ENCODE measurements at regions not wholly inside any gene's neighbourhood (a gene's known extent, or its start where the extent isn't known, plus 50 kb on each side); places are given as distances from the start of the nearest gene placed in this dataset.

- Histone ChIP-seq H3K27me3 (replicated peaks in 1 of 4; ENCODE audit: control extremely low read depth in 1 of 4, control insufficient read depth in 3 of 4, insufficient read depth in 4 of 4, low read length in 3 of 4) (no peaks in the 10 kb centered on the region), H3K36me3 (replicated peaks in 1 of 2; ENCODE audit: control extremely low read depth in 1 of 2, control insufficient read depth in 1 of 2, extremely low read depth in 1 of 2, insufficient read depth in 2 of 2, low read length in 1 of 2) (no peaks in the 10 kb centered on the region), H3K9me3 (ENCODE audit: control extremely low read depth in 1 of 3, control insufficient read depth in 2 of 3, insufficient read depth in 1 of 3, low read length in 2 of 3) (no peaks in the 10 kb centered on the region), H4K20me1 (ENCODE audit: control insufficient read depth, insufficient read depth, low read length, poor library complexity, severe bottlenecking) (no peaks in the 10 kb centered on the region), H3K4me2 (replicated peaks; ENCODE audit: low read depth, low read length, poor library complexity, severe bottlenecking) (no peak overlapping the region), H3K4me3 (ENCODE audit: control extremely low read depth in 1 of 5, extremely low read depth in 1 of 5, insufficient read depth in 1 of 5, low read depth in 2 of 5, low read length in 4 of 5) (no peak overlapping the region), H3K27ac (ENCODE audit: low read length in 2 of 2) (no peak overlapping the region), H2AFZ (ENCODE audit: insufficient read depth, low read depth, low read length, poor library complexity, severe bottlenecking) (no peak overlapping the region), H3K9ac (ENCODE audit: low read length) (no peak overlapping the region), H3K79me2 (ENCODE audit: control insufficient read depth, insufficient read depth, low read length) (no peaks in the 10 kb centered on the region), H3K4me1 (ENCODE audit: control insufficient read depth in 2 of 2, insufficient read depth in 2 of 2, low read length in 2 of 2) (no peaks in the 10 kb centered on the region)
- ChIA-PET POLR2A (no interaction called here), CTCF (no interaction called here)
- Mint-ChIP-seq H3K27me3 (peaks cover 7% of the 10 kb centered on the region), H3K4me3 (no peak overlapping the region), H3K4me1 (no peaks in the 10 kb centered on the region), H3K9me3 (ENCODE audit: insufficient read depth) (no peaks in the 10 kb centered on the region), H3K27ac (no peak overlapping the region)
- no peak for DNase-seq
- TF ChIP-seq CTCF (IDR thresholded peaks at IDR 0.05): no peak
- no peak for TF ChIP-seq EZH2 (IDR thresholded peaks at IDR 0.05; ENCODE audit: borderline replicate concordance, insufficient read depth, low read depth, low read length, poor library complexity, severe bottlenecking)
- intact Hi-C loops (cut with micrococcal nuclease): no loop called here
- no peak for ATAC-seq (ENCODE audit: low read depth)
- WGBS (ENCODE audit: insufficient coverage): 80% methylated on average over 1 of the region's 1 CpG
These were observed 331.5 kb upstream of the LRP1B start for GRCh38 chr2:142462306-142462705.

DNA sequence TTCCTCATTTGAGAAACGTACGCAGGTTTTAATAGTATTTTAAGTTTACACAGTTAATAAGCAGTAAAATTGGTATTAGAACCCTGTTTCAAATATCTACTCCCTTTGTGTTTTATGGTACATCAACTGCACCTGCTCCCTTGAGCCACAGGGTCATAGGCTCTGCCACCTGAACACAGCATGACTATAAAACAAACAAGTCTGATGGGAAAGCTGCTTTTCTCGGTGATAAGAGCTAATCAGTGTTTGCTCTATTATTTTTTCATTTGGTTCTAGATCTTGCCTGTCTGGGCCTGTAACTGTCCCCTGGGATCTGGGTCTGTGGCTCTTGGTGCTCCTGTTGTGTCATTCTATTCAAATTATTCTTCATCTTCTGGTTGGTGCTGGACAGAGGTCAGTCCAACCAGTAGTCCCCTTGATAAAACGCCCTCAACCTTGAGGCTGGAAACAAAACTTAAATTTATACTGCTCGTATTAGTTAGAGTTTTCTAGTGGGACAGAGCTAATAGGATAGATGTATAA, 314.8 kb upstream of the LRP1B start:
- Histone ChIP-seq H3K4me2 (replicated peaks; ENCODE audit: low read depth, low read length, poor library complexity, severe bottlenecking) (no peak overlapping the region), H3K36me3 (replicated peaks in 1 of 2; ENCODE audit: control extremely low read depth in 1 of 2, control insufficient read depth in 1 of 2, extremely low read depth in 1 of 2, insufficient read depth in 2 of 2, low read length in 1 of 2) (no peaks in the 10 kb centered on the region), H3K4me1 (ENCODE audit: control insufficient read depth in 2 of 2, insufficient read depth in 2 of 2, low read length in 2 of 2) (no peaks in the 10 kb centered on the region), H3K9ac (ENCODE audit: low read length) (no peak overlapping the region), H3K79me2 (ENCODE audit: control insufficient read depth, insufficient read depth, low read length) (no peaks in the 10 kb centered on the region), H3K27me3 (replicated peaks in 1 of 4; ENCODE audit: control extremely low read depth in 1 of 4, control insufficient read depth in 3 of 4, insufficient read depth in 4 of 4, low read length in 3 of 4) (no peaks in the 10 kb centered on the region), H4K20me1 (ENCODE audit: control insufficient read depth, insufficient read depth, low read length, poor library complexity, severe bottlenecking) (no peaks in the 10 kb centered on the region), H3K9me3 (ENCODE audit: control extremely low read depth in 1 of 3, control insufficient read depth in 2 of 3, insufficient read depth in 1 of 3, low read length in 2 of 3) (peaks cover 0 to 1% (median 0%) of the 10 kb centered on the region in 3 donors), H3K4me3 (ENCODE audit: control extremely low read depth in 1 of 5, extremely low read depth in 1 of 5, insufficient read depth in 1 of 5, low read depth in 2 of 5, low read length in 4 of 5) (no peak overlapping the region), H3K27ac (ENCODE audit: low read length in 2 of 2) (no peak overlapping the region), H2AFZ (ENCODE audit: insufficient read depth, low read depth, low read length, poor library complexity, severe bottlenecking) (no peak overlapping the region)
- ChIA-PET POLR2A (no interaction called here), CTCF (no interaction called here)
- no peak overlapping the region for H3K27ac Mint-ChIP-seq
- no peaks in the 10 kb centered on the region for H3K9me3 Mint-ChIP-seq (ENCODE audit: insufficient read depth)
- no peaks in the 10 kb centered on the region for H3K27me3 Mint-ChIP-seq
- ATAC-seq (ENCODE audit: low read depth): no peak
- TF ChIP-seq EZH2 (IDR thresholded peaks at IDR 0.05; ENCODE audit: borderline replicate concordance, insufficient read depth, low read depth, low read length, poor library complexity, severe bottlenecking): no peak
- no peak for TF ChIP-seq CTCF (IDR thresholded peaks at IDR 0.05)
- intact Hi-C loops (cut with micrococcal nuclease): no loop called here
- H3K4me3 Mint-ChIP-seq: no peak overlapping the region
- 100% methylated on average over 2 of the region's 5 CpGs for WGBS (ENCODE audit: insufficient coverage)
- no peak for DNase-seq
- H3K4me1 Mint-ChIP-seq: no peaks in the 10 kb centered on the region

Measured in B cell (primary cell).